Frontal cortex (tissue), 3 donors: ENCODE measurements at regions not wholly inside any gene's neighbourhood (a gene's known extent, or its start where the extent isn't known, plus 50 kb on each side); places are given as distances from the start of the nearest gene placed in this dataset.
"Not testable (repeated sequence)": the region's sequence is repeated elsewhere in the genome, so short reads cannot be mapped to it uniquely, and the experiment has no call there.

Source experiments
- DNase-seq, 2 donors: peaks; one replicate each; pipeline ENCODE4 v3.0.0; 2012; ENCODE audit warnings: low spot score in 2 of 2
- FAIRE-seq: peaks from 2 replicates; lab custom pipeline; 2012; peaks lifted over from hg19 to GRCh38; lab: Jason Lieb, UNC
- donor health status: control.
- donor health status: control.
- donor health status: control.

GRCh38 chr10:35874311-35875015 is 232.4 kb upstream of the FZD8 start:
- DNase-seq = no peak
- FAIRE-seq = no peak

GRCh38 chr10:35872671-35873070 is 230.6 kb upstream of the FZD8 start:
- FAIRE-seq = no peak
- DNase-seq = no peak

- DNase-seq (no peak), FAIRE-seq (no peak)
Observed at GRCh38 chr10:35870665-35871310, 228.7 kb upstream of the FZD8 start.

- not testable (repeated sequence) for DNase-seq, FAIRE-seq
Observed at GRCh38 chr10:35858676-35859283, 216.7 kb upstream of the FZD8 start.

GRCh38 chr10:35857860-35858259 is 215.8 kb upstream of the FZD8 start:
- no peak for FAIRE-seq
- no peak for DNase-seq

- no peak for DNase-seq
- no peak for FAIRE-seq
Observed at GRCh38 chr10:35855155-35855947, 213.3 kb upstream of the FZD8 start.

GRCh38 chr10:35854661-35855060 is 212.6 kb upstream of the FZD8 start:
- DNase-seq (no peak), FAIRE-seq (no peak)

GRCh38 chr10:35852721-35853120 is 210.6 kb upstream of the FZD8 start:
- DNase-seq = no peak
- FAIRE-seq = no peak

- FAIRE-seq (no peak), DNase-seq (no peak)
Observed at GRCh38 chr10:35848412-35848811, 206.3 kb upstream of the FZD8 start.

- no peak for DNase-seq
- no peak for FAIRE-seq
Observed at GRCh38 chr10:35844686-35845085, 202.6 kb upstream of the FZD8 start.

- FAIRE-seq (no peak), DNase-seq (no peak)
Observed at GRCh38 chr10:35843524-35844181, 201.6 kb upstream of the FZD8 start.

GRCh38 chr10:35838054-35838453 is 196.0 kb upstream of the FZD8 start:
- no peak for DNase-seq

GRCh38 chr10:35835545-35835944 is 193.4 kb upstream of the FZD8 start:
- DNase-seq (no peak), FAIRE-seq (no peak)

More at GRCh38 chr10:35838054-35838453, 196.0 kb upstream of the FZD8 start:
- FAIRE-seq = no peak

- no peak for DNase-seq
Observed at GRCh38 chr10:35834877-35835494, 192.9 kb upstream of the FZD8 start.

GRCh38 chr10:35827783-35828182 is 185.7 kb upstream of the FZD8 start:
- DNase-seq (no peak), FAIRE-seq (no peak)

More at GRCh38 chr10:35834877-35835494, 192.9 kb upstream of the FZD8 start:
- FAIRE-seq = no peak

- no peak for DNase-seq
- FAIRE-seq = no peak
Observed at GRCh38 chr10:35824704-35825103, 182.6 kb upstream of the FZD8 start.

GRCh38 chr10:35822316-35822715 is 180.2 kb upstream of the FZD8 start:
- DNase-seq (peak in 1 of 2 donors; percentile 10), FAIRE-seq (no peak)

- DNase-seq = no peak
- FAIRE-seq = no peak
Observed at GRCh38 chr10:35821339-35821911, 179.3 kb upstream of the FZD8 start.

GRCh38 chr10:35819736-35820135 is 177.6 kb upstream of the FZD8 start:
- FAIRE-seq (no peak), DNase-seq (no peak)
